Skeletal muscle cell (primary cell): ENCODE measurements at regions not wholly inside any gene's neighbourhood (a gene's known extent, or its start where the extent isn't known, plus 50 kb on each side); places are given as distances from the start of the nearest gene placed in this dataset.
"Not testable (repeated sequence)": the region's sequence is repeated elsewhere in the genome, so short reads cannot be mapped to it uniquely, and the experiment has no call there.

ENCODE experiments used
- DNase-seq: peaks from one replicate; pipeline ENCODE4 v3.0.0-alpha.2; 2010; ENCODE audit warnings: low read depth
- H3K4me3 ChIP-seq: 2 replicates; pipeline ENCODE4 v1.5.1; 2011; ENCODE audit warnings: low read depth, mild to moderate bottlenecking, control low read depth, low read length, moderate library complexity

- H3K4me3 ChIP-seq, result no peak overlapping the region
- DNase-seq, result no peak
These were observed 692.7 kb downstream of the LTN1 start for GRCh38 chr21:28299946-28300345.

GRCh38 chr21:28298251-28298672 lies 694.4 kb downstream of the LTN1 start:
- DNase-seq, result no peak
- H3K4me3 ChIP-seq, result no peak overlapping the region

GRCh38 chr21:28294051-28294450 lies 698.6 kb downstream of the LTN1 start:
- no peak overlapping the region for H3K4me3 ChIP-seq
- DNase-seq, result no peak

GRCh38 chr21:28283641-28284490 lies 708.8 kb downstream of the LTN1 start:
- DNase-seq, result peak; percentile 91
- H3K4me3 ChIP-seq, result no peak overlapping the region

- DNase-seq, result no peak
- H3K4me3 ChIP-seq, result no peak overlapping the region
These were observed 709.8 kb downstream of the LTN1 start for GRCh38 chr21:28282833-28283232.

- DNase-seq, H3K4me3 ChIP-seq: not testable (repeated sequence)
These were observed 711.3 kb downstream of the LTN1 start for GRCh38 chr21:28281357-28281756.

- H3K4me3 ChIP-seq, result no peak overlapping the region
- no peak for DNase-seq
These were observed 712.1 kb downstream of the LTN1 start for GRCh38 chr21:28280611-28281010.

- DNase-seq, result no peak
These were observed 715.4 kb downstream of the LTN1 start for GRCh38 chr21:28277324-28277723.

GRCh38 chr21:28272272-28272992 lies 720.2 kb downstream of the LTN1 start:
- no peak for DNase-seq
- no peak overlapping the region for H3K4me3 ChIP-seq

More at GRCh38 chr21:28277324-28277723, 715.4 kb downstream of the LTN1 start:
- H3K4me3 ChIP-seq, result no peak overlapping the region

- DNase-seq, result no peak
- H3K4me3 ChIP-seq, result no peak overlapping the region
These were observed 723.5 kb downstream of the LTN1 start for GRCh38 chr21:28269173-28269572.

GRCh38 chr21:28268685-28269084 lies 724.0 kb downstream of the LTN1 start:
- DNase-seq, result no peak
- no peak overlapping the region for H3K4me3 ChIP-seq

- DNase-seq, result no peak
- H3K4me3 ChIP-seq, result no peak overlapping the region
These were observed 725.2 kb downstream of the LTN1 start for GRCh38 chr21:28267449-28267848.

GRCh38 chr21:28266061-28266460 lies 726.6 kb downstream of the LTN1 start:
- no peak for DNase-seq
- no peak overlapping the region for H3K4me3 ChIP-seq

- H3K4me3 ChIP-seq, result no peak overlapping the region
- DNase-seq, result no peak
These were observed 728.7 kb downstream of the LTN1 start for GRCh38 chr21:28263974-28264373.

- H3K4me3 ChIP-seq, result no peak overlapping the region
- DNase-seq, result no peak
These were observed 731.4 kb downstream of the LTN1 start for GRCh38 chr21:28261298-28261697.

GRCh38 chr21:28257276-28257675 lies 735.4 kb downstream of the LTN1 start:
- no peak for DNase-seq
- no peak overlapping the region for H3K4me3 ChIP-seq

GRCh38 chr21:28256837-28257236 lies 735.8 kb downstream of the LTN1 start:
- no peak for DNase-seq
- no peak overlapping the region for H3K4me3 ChIP-seq

- H3K4me3 ChIP-seq, result no peak overlapping the region
- no peak for DNase-seq
These were observed 736.3 kb downstream of the LTN1 start for GRCh38 chr21:28256420-28256831.

- no peak for DNase-seq
- no peak overlapping the region for H3K4me3 ChIP-seq
These were observed 738.7 kb downstream of the LTN1 start for GRCh38 chr21:28253961-28254360.

GRCh38 chr21:28253338-28253737 lies 739.3 kb downstream of the LTN1 start:
- no peak for DNase-seq
- H3K4me3 ChIP-seq, result no peak overlapping the region

- DNase-seq, result no peak
These were observed 739.7 kb downstream of the LTN1 start for GRCh38 chr21:28252928-28253327.

More at GRCh38 chr21:28252928-28253327, 739.7 kb downstream of the LTN1 start:
- no peak overlapping the region for H3K4me3 ChIP-seq
